Caki2 (cell line): ENCODE measurements at regions not wholly inside any gene's neighbourhood (a gene's known extent, or its start where the extent isn't known, plus 50 kb on each side); places are given as distances from the start of the nearest gene placed in this dataset.

Experiments used
- DNase-seq: peaks from one replicate; pipeline ENCODE4 v3.0.0-alpha.2; 2015; ENCODE audit warnings: low read depth
- in situ Hi-C: cut with HindIII; loops from 2 replicates; pipeline ENCODE4 v1.10.0; 2016; ENCODE audit warnings: low sequenced_read_pairs, low pct_unique_long_range_greater_than_20kb, mixed read lengths

- no peak for DNase-seq
- in situ Hi-C loops: no loop called here
These were observed 279.4 kb downstream of the FZD1 start for GRCh38 chr7:91543646-91544045.

DNA sequence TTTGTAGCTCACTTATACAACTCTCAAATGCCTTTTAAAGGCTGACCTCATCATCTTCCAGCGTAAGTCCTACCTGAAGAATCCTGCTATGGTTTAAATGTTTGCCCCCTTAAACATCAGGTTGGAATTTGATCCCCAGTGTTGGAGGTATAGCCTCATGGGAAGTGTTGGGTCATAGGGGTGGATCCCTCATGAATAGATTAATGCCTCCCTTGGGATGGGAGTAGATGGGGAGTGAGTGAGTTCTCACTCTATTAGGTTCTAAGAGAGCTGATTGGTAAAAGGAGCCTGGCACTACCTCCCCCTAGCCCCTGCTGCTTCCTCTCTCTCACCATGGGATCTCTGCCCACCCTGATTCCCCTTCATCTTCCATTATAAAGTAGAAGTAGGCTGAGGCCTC lies 285.6 kb downstream of the FZD1 start:
- in situ Hi-C loops: no loop called here
- no peak for DNase-seq

- in situ Hi-C loops: no loop called here
- no peak for DNase-seq
These were observed 286.7 kb downstream of the FZD1 start for GRCh38 chr7:91550931-91551330.

GRCh38 chr7:91551377-91552175 lies 287.3 kb downstream of the FZD1 start:
- no peak for DNase-seq
- in situ Hi-C loops: no loop called here

- in situ Hi-C loops: no loop called here
- no peak for DNase-seq
These were observed 289.2 kb downstream of the FZD1 start for GRCh38 chr7:91553410-91553895.

GRCh38 chr7:91554883-91555282 lies 290.6 kb downstream of the FZD1 start:
- DNase-seq: no peak
- in situ Hi-C loops: no loop called here

- in situ Hi-C loops: no loop called here
These were observed 292.0 kb downstream of the FZD1 start for GRCh38 chr7:91556239-91556638.

GRCh38 chr7:91556956-91557650 lies 292.9 kb downstream of the FZD1 start:
- in situ Hi-C loops: no loop called here
- DNase-seq: no peak

More at GRCh38 chr7:91556239-91556638, 292.0 kb downstream of the FZD1 start:
- DNase-seq: no peak

DNA sequence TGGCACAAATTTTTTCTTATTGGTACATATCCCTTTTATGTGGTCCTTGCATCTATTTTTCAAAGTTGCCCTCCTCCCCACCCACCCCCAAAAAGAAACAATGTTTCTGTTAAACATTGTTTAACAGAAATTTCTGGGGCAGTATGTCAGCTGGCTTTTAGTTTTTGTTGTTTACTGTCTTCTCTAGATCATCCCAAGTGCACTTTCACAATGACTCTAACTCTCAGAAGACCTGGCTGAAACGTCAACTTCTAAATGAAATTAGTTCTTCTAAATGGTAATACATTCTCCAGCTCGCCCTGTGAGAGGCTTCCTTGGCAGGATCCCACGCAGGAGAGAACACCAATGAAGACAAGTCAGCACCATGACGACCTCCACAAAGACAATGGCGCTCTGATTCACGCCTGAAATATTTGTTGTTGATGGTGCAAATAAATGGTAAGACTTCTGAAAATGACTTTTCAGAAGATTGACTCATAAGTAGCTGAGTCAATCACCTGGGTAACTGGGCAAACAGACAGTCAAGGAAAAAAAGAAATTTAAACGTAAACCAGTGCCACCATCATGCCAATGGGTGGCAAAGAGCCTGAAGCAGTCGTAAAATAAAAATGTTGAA lies 293.7 kb downstream of the FZD1 start:
- in situ Hi-C loops: no loop called here
- peak; percentile 92 for DNase-seq

GRCh38 chr7:91559947-91560346 lies 295.7 kb downstream of the FZD1 start:
- no peak for DNase-seq
- in situ Hi-C loops: no loop called here

DNA sequence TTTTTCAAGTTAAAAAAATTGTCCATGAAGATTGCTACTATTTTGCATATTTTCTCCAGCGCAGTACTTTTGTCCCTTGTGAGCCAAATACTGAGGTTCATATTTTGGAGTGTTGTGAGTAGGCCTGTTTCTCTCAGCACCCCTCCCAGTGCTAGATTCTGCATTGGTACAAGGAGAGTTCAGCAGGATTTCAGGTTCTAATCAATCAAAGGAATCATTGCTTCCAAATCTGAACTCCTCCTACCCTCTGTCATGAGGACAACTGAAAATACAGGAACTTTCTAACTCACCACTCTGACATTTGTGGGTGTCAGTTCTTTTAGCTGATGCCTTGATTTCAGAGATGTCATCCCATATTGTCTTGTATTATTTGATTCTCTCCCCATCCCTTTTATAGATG lies 299.9 kb downstream of the FZD1 start:
- no peak for DNase-seq
- in situ Hi-C loops: no loop called here

DNA sequence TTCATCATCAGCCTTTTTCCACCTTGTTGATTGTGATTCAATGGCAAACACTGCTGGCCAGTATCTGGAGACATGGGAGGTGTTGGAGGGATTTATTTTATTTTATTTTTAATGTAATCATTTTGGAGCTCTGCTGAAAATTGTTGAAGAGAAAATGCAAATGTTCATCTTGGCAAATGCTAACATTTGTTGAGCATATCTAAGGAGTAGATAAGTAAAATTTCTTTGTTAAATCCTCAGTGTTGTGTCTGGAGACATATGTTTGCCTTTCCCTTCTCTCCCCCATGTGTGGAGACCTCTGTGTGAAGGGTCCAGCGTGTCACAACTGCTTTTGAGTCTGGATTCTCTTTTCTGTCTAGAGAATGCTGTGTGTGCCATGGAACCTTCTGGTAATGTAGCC lies 300.3 kb downstream of the FZD1 start:
- in situ Hi-C loops: no loop called here
- DNase-seq: no peak

DNA sequence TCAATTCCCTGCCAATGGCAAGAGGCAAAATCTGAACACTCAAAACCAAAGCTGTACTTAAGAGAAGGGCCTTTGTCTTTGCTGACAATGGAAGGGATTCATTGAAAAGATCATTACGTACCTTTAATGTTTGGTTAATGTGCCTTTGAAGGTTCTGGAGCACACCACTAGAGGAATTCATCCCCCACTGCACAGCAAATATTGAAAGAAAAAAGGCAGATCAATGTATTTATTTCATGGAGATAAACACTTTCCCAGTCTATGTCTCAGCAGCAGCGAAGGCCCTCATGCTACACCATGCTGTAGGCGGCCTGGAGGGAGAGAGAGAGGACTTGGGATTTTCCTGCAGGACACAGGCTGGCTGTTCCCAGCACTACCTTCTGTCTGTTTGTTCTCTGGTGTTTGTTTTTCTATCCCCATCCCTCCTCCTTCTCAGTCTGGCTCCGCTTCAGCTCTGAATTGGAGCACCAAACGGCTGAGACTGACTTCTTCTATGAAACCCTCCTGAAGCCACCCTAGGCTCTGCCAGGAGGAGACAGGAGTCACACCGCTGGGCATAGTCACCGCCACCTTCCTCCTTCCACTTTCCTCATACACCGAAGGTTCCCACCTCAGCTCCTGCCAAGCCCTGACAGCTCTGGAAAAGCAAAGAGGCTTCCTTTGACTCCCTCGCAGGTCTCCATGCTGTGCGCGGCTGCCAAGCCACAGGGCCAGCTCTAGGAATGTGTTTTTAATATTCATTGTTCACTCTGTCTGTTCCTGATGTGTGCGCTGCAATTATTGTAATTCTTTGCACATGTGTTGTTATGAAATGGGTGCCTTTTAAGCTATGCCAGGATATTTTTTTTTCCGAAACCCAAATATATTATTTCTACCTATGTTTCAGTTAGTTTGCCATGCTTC lies 301.5 kb downstream of the FZD1 start:
- in situ Hi-C loops: no loop called here
- DNase-seq: no peak

DNA sequence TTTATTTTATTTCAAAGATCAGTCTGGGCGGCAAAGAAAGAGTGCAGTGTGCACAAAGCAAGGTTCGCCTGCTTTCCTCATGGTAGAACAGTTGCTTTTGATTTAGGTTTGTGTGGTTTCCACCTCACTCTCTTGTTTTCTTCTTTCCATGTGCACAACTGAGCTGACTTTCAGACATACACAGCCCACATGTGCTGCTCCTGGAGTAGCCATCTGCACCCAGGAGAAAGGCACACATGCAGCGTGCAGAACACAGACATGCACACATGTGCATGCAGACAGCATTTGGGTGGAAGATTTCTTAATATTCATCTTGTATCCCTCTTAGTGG lies 302.1 kb downstream of the FZD1 start:
- DNase-seq: no peak
- in situ Hi-C loops: no loop called here

- no peak for DNase-seq
- in situ Hi-C loops: no loop called here
These were observed 303.1 kb downstream of the FZD1 start for GRCh38 chr7:91567081-91568012.

GRCh38 chr7:91568138-91568537 lies 303.9 kb downstream of the FZD1 start:
- in situ Hi-C loops: no loop called here
- no peak for DNase-seq

DNA sequence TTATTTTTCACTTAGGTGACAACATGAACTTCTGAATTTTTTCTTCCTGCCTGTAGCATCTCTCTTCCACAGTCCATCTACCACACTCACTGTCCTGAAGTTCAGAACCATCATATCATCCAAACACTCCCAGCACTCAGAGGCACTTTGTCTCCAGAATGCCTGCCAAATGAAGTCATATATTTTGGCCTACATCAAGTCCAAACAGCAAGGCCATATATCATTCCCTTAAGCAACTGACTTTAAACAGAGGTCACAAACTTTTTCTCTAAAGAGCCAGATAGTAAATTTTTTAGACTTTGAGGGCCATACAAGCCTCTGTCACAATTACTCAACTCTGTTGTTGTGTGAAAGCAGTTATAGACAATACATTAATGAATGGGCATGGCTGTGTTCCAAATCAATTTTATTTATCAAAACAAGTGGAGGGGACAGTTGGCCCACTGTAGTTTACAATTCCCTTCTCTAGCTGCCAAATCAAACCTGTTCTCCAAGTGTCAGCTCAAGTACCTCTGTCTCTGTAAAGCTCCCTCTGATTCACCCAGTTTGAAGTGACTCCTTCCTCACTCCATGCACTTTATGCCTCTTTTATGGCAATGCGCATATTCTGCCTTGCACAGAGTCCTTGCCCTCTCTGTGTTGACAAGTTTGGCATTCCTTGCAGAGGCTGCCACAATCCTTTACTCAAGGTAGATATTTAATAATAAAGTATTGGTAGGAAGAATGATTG lies 305.7 kb downstream of the FZD1 start:
- in situ Hi-C loops: no loop called here
- DNase-seq: no peak
